Breast epithelium (tissue), 3 donors: ENCODE measurements at regions not wholly inside any gene's neighbourhood (a gene's known extent, or its start where the extent isn't known, plus 50 kb on each side); places are given as distances from the start of the nearest gene placed in this dataset.

Source experiments
- POLR2AphosphoS5 ChIP-seq, 3 donors: sonication (generic); formaldehyde crosslinking; IDR thresholded peaks; one replicate each; pipeline ENCODE4 v1.6.1; 2017; ENCODE audit warnings: antibody characterized with exemption in 3 of 3
- TF ChIP-seq, protein P1 (sequence below), 3 donors: fragments of 450-650 bp; IDR thresholded peaks; one replicate each; pipeline ENCODE4 v1.5.1; 2016 to 2017; ENCODE audit warnings: antibody characterized with exemption in 3 of 3, mild to moderate bottlenecking in 3 of 3, moderate library complexity in 3 of 3

DNA sequence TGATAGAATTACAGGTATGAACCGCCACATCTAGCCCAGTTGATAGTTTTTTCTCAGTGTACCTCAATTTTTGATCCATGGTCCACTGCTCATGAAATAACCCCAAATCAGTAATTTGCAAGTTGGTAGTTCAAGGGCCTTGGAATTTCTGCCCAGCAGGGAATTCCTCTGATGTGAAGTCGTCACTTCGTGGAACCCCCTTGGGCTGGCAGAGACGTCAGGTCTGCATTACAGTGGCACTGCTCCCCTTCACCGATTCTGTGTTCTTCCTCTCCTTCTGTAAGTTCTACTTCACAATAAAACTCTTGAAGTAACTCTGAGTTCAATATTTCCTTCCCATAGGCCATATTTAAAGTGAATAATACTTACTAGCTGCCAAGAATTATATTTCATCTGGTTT, 881.0 kb downstream of the OTOL1 start:
- TF ChIP-seq, protein P1, sequence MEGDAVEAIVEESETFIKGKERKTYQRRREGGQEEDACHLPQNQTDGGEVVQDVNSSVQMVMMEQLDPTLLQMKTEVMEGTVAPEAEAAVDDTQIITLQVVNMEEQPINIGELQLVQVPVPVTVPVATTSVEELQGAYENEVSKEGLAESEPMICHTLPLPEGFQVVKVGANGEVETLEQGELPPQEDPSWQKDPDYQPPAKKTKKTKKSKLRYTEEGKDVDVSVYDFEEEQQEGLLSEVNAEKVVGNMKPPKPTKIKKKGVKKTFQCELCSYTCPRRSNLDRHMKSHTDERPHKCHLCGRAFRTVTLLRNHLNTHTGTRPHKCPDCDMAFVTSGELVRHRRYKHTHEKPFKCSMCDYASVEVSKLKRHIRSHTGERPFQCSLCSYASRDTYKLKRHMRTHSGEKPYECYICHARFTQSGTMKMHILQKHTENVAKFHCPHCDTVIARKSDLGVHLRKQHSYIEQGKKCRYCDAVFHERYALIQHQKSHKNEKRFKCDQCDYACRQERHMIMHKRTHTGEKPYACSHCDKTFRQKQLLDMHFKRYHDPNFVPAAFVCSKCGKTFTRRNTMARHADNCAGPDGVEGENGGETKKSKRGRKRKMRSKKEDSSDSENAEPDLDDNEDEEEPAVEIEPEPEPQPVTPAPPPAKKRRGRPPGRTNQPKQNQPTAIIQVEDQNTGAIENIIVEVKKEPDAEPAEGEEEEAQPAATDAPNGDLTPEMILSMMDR (IDR thresholded peaks at IDR 0.05), result no peak
- TF ChIP-seq POLR2AphosphoS5 (IDR thresholded peaks at IDR 0.05), result no peak
